ENCODE measurements at regions not wholly inside any gene's neighbourhood (a gene's known extent, or its start where the extent isn't known, plus 50 kb on each side); places are given as distances from the start of the nearest gene placed in this dataset.

- no peak for TF ChIP-seq EZH2 (IDR thresholded peaks at IDR 0.05; ENCODE audit: insufficient read depth, poor library complexity, severe bottlenecking)
- no peak for TF ChIP-seq EZH2phosphoT487 (IDR thresholded peaks at IDR 0.05; ENCODE audit: insufficient read depth, low read depth)
Measured at GRCh38 chr6:167513778-167514177, 188.9 kb downstream of the TTLL2 start.

Measured in GM23248 (cell line).